Natural killer cell (primary cell): ENCODE measurements at regions not wholly inside any gene's neighbourhood (a gene's known extent, or its start where the extent isn't known, plus 50 kb on each side); places are given as distances from the start of the nearest gene placed in this dataset.

Experiments used
- ATAC-seq, 3 donors: fragments of 150-1000 bp in 2 of 3; fragments of 200-7000 bp in 1 of 3; cut with Tn5 transposase; 1 replicate in 1 of 3; 2 replicates in 2 of 3; pipeline ENCODE4 v1.10.0; 2021; ENCODE audit warnings: mild to moderate bottlenecking in 2 of 3, moderate library complexity in 2 of 3
- DNase-seq, 2 donors: peaks; one replicate each; pipeline versions ENCODE4 v3.0.0 to v3.0.0-alpha.2; 2013 to 2021; ENCODE audit warnings: mixed read lengths in 1 of 2
- H3K27ac ChIP-seq: one replicate; pipeline ENCODE4 v1.5.1; 2013; ENCODE audit warnings: mild to moderate bottlenecking, low read length
- H3K27me3 ChIP-seq: one replicate; pipeline ENCODE4 v1.6.1; 2013; ENCODE audit warnings: low read length; ENCODE audit not compliant: control insufficient read depth, insufficient read depth
- H3K36me3 ChIP-seq: one replicate; pipeline ENCODE4 v1.6.1; 2013; ENCODE audit warnings: low read length; ENCODE audit not compliant: control insufficient read depth, insufficient read depth
- H3K4me1 ChIP-seq: one replicate; pipeline ENCODE4 v1.6.1; 2013; ENCODE audit warnings: low read length; ENCODE audit not compliant: control insufficient read depth, insufficient read depth
- H3K4me3 ChIP-seq: one replicate; pipeline ENCODE4 v1.5.1; 2013; ENCODE audit warnings: low read length
- H3K9me3 ChIP-seq: one replicate; pipeline ENCODE4 v1.6.1; 2013; ENCODE audit warnings: low read length; ENCODE audit not compliant: control insufficient read depth, insufficient read depth
- H3K27ac Mint-ChIP-seq, 2 donors: one replicate each; pipeline ENCODE4 v1.8.0; 2022; ENCODE audit warnings: mild to moderate bottlenecking in 2 of 2, mixed read lengths in 2 of 2, moderate library complexity in 1 of 2
- H3K27me3 Mint-ChIP-seq, 2 donors: one replicate each; pipeline ENCODE4 v1.8.0; 2022; ENCODE audit warnings: low read depth in 2 of 2, mixed read lengths in 2 of 2
- H3K36me3 Mint-ChIP-seq: one replicate; pipeline ENCODE4 v1.8.0; 2022; ENCODE audit warnings: mixed read lengths
- H3K4me1 Mint-ChIP-seq, 2 donors: one replicate each; pipeline ENCODE4 v1.8.0; 2022; ENCODE audit warnings: mixed read lengths in 2 of 2
- H3K4me3 Mint-ChIP-seq: one replicate; pipeline ENCODE4 v1.8.0; 2022; ENCODE audit warnings: mild to moderate bottlenecking, moderate library complexity, mixed read lengths
- H3K9me3 Mint-ChIP-seq, 2 donors: one replicate each; pipeline ENCODE4 v1.8.0; 2022; ENCODE audit warnings: mixed read lengths in 2 of 2
- CTCF ChIP-seq: fragments of 200-600 bp; IDR thresholded peaks from one replicate; pipeline ENCODE4 v1.8.0; 2022; ENCODE audit warnings: antibody characterized with exemption
- WGBS: methylation state at CpG from one replicate; pipeline ENCODE4 v1.1.7; 2013; ENCODE audit warnings: missing lambda C conversion rate; ENCODE audit not compliant: insufficient coverage; 5-methylcytosine and 5-hydroxymethylcytosine counted together
- intact Hi-C: fragments of 100-400 bp; cut with micrococcal nuclease; formaldehyde crosslinking; loops from one replicate; pipeline ENCODE4 v1.14.2; 2022

GRCh38 chr4:79182209-79182608 is 143.7 kb downstream of the NAA11 start:
- H3K9me3 Mint-ChIP-seq: peaks cover 4 to 6% of the 10 kb centered on the region in 2 donors
- Histone ChIP-seq H3K36me3 (no peaks in the 10 kb centered on the region), H3K4me3 (no peak overlapping the region), H3K27ac (no peak overlapping the region), H3K9me3 (no peaks in the 10 kb centered on the region), H3K27me3 (no peaks in the 10 kb centered on the region), H3K4me1 (no peaks in the 10 kb centered on the region)
- no peak for TF ChIP-seq CTCF
- ATAC-seq (no peak), DNase-seq (no peak)
- intact Hi-C loops: no loop called here
- H3K27ac Mint-ChIP-seq: no peak overlapping the region
- H3K36me3 Mint-ChIP-seq: no peaks in the 10 kb centered on the region
- WGBS: 88% methylated on average over 2 of the region's 3 CpGs
- H3K4me3 Mint-ChIP-seq: no peak overlapping the region
- no peaks in the 10 kb centered on the region for H3K4me1 Mint-ChIP-seq
- no peaks in the 10 kb centered on the region for H3K27me3 Mint-ChIP-seq

- H3K9me3 Mint-ChIP-seq: peaks cover 3 to 4% of the 10 kb centered on the region in 2 donors
- H3K4me1 Mint-ChIP-seq: no peaks in the 10 kb centered on the region
- H3K27ac ChIP-seq: no peak overlapping the region
- intact Hi-C loops: no loop called here
- no peak overlapping the region for H3K4me3 Mint-ChIP-seq
- H3K36me3 Mint-ChIP-seq: no peaks in the 10 kb centered on the region
- H3K36me3 ChIP-seq: no peaks in the 10 kb centered on the region
- no peaks in the 10 kb centered on the region for H3K27me3 Mint-ChIP-seq
- TF ChIP-seq CTCF: no peak
- no peak for DNase-seq
- ATAC-seq: no peak
- H3K27ac Mint-ChIP-seq: no peak overlapping the region
- H3K9me3 ChIP-seq: no peaks in the 10 kb centered on the region
- no peak overlapping the region for H3K4me3 ChIP-seq
- H3K4me1 ChIP-seq: no peaks in the 10 kb centered on the region
- H3K27me3 ChIP-seq: no peaks in the 10 kb centered on the region
- WGBS: 98% methylated on average over 7 of the region's 7 CpGs
Measured at GRCh38 chr4:79181190-79181589, 144.7 kb downstream of the NAA11 start.

- Histone ChIP-seq H3K9me3 (no peaks in the 10 kb centered on the region), H3K4me3 (no peak overlapping the region), H3K27me3 (no peaks in the 10 kb centered on the region), H3K4me1 (no peaks in the 10 kb centered on the region), H3K27ac (no peak overlapping the region), H3K36me3 (no peaks in the 10 kb centered on the region)
- DNase-seq: no peak
- Mint-ChIP-seq H3K9me3 (peaks cover 3 to 4% of the 10 kb centered on the region in 2 donors), H3K27me3 (no peaks in the 10 kb centered on the region), H3K4me3 (no peak overlapping the region), H3K36me3 (no peaks in the 10 kb centered on the region), H3K4me1 (no peaks in the 10 kb centered on the region), H3K27ac (no peak overlapping the region)
- intact Hi-C loops: no loop called here
- no peak for TF ChIP-seq CTCF
- no peak for ATAC-seq
Measured at GRCh38 chr4:79178760-79179159, 147.1 kb downstream of the NAA11 start.

- peaks cover 5 to 6% of the 10 kb centered on the region in 2 donors for H3K9me3 Mint-ChIP-seq
- H3K27me3 ChIP-seq: no peaks in the 10 kb centered on the region
- H3K36me3 ChIP-seq: no peaks in the 10 kb centered on the region
- H3K4me1 ChIP-seq: no peaks in the 10 kb centered on the region
- no peak overlapping the region for H3K27ac Mint-ChIP-seq
- DNase-seq: no peak
- no peaks in the 10 kb centered on the region for H3K4me1 Mint-ChIP-seq
- H3K9me3 ChIP-seq: no peaks in the 10 kb centered on the region
- H3K36me3 Mint-ChIP-seq: no peaks in the 10 kb centered on the region
- no peaks in the 10 kb centered on the region for H3K27me3 Mint-ChIP-seq
- TF ChIP-seq CTCF: no peak
- intact Hi-C loops: no loop called here
- H3K4me3 Mint-ChIP-seq: no peak overlapping the region
- ATAC-seq: no peak
- no peak overlapping the region for H3K27ac ChIP-seq
- H3K4me3 ChIP-seq: no peak overlapping the region
Measured at GRCh38 chr4:79177388-79177787, 148.5 kb downstream of the NAA11 start.
